Activated CD4-positive, alpha-beta T cell treated with anti-CD3 and anti-CD28 coated beads, Interleukin-2, amount 50 U/mL, for 48 hours (primary cell): ENCODE measurements at regions not wholly inside any gene's neighbourhood (a gene's known extent, or its start where the extent isn't known, plus 50 kb on each side); places are given as distances from the start of the nearest gene placed in this dataset.
"Not testable (repeated sequence)": the region's sequence is repeated elsewhere in the genome, so short reads cannot be mapped to it uniquely, and the experiment has no call there.

Source experiments
- DNase-seq, 2 experiments: peaks; one replicate each; pipeline ENCODE4 v3.0.0-alpha.2; 2020

DNA sequence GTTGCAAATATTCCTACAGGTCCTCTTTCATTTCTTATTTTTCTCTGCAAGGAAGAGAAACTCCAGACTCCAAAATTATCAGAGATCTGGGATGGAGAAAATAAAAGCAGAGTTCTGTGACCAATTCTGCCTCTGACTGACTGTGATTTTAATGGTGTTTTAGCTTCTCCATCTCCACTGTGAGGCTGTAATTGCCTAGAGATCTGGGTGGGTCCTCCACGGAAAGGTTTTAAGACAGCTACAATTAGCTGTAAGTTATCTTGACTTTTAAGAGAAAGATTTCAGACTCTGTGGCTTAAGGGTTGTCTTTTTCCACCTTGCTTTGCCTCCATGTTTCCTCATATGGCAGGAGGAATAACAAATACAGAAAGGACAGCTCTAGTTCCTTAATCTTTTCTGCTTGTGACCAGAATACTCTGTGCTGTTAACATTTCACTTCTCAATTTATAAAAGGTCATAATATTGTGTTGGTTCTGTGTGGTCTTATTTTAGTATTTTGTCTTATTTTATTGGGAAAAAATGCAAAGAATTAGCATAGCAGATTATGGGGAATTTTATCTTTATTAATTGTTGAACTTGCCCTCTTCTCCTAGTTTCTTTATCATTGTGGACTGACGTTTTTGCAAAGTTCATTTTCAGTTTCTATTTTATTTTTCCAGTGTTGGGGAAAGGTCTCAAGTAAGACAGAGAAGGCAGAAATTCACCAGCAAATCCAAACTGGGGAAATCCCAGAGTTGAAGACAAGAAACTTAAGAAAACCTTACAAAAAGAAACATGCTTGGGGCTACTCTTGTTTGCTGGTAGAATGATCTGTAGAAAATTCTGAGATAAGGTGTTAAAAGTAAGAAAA lies 157.9 kb downstream of the RAP2B start:
- no peak for DNase-seq

DNA sequence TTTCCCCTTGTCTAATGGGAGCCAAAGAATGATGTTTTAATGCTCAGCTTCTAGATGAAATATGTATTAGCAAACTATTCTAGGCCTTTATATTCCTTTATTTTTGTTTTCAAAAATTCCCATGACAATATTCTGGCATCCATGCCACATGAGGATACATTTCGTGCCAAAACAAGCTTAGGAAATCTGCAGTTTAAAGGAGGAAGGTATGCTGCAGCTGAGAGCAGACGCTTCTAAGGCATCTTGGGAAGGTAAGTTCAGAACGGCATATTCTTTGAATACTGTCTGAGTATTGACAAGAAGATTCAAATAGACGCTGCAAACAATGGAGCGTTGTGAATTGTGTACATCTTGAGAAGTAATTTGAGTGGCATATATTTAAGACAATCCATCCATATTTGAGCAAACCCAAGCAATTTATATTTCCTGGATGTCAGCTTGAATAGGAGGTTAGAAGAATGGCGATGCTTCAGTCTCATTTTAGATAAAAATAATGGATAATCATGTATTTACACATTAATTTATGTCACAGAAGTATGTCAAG lies 158.6 kb downstream of the RAP2B start:
- no peak for DNase-seq

DNA sequence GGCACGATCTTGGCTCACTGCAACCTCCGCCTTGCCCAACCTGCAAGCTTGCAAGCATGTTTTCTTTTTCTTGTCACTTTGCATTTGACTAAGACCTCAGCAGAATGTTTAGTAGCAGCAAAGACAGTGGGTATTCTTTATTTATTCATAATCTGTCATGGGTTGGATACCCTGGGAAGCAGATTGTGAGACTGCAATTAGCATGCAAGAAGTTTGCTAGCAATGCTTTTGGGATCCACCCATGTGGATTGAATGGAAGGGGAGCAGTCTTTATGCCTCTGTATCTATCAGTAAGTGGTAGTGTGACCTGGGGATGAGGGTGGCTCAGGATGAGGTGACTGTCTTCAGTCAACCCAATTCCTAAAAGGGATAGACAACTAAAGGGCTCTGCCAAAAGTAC lies 166.7 kb downstream of the RAP2B start:
- DNase-seq = no peak

DNA sequence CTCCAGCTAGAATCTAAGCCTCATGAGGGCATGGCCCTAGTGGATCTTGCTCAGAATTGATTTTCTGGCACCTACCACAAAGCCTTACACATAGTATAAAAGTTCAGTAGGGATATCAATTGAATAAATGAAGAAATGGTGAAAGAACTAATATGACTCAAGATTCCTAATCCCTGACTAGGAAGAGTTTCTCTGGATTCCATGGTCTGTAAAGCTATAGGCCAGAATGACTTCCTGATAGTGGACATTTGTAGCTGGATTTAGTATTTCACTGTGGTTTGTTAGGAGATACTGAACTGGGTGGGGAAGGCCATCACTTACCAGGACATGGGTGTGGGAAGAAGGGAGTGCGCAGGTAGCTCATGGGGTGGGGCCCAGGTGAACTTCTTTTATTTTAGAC lies 168.9 kb downstream of the RAP2B start:
- no peak for DNase-seq

DNA sequence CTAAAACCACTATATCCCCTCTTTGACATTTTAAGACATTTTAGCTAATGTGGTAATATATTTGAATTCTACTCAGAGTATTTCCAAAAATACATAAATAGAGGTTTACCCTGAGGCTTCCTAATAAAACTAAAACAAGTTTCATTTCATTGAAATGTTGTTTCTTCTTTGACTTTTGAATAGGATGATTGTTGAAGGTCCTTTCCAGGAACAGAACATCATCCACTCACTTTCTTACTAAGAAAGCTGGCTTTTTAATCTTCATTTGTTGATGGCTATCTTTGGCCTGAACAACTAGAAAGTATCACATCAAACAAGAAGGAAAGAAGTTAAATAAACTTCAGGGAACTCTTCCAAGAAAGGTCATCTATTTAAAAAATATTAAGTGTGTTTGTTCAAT lies 169.7 kb downstream of the RAP2B start:
- DNase-seq = no peak

DNA sequence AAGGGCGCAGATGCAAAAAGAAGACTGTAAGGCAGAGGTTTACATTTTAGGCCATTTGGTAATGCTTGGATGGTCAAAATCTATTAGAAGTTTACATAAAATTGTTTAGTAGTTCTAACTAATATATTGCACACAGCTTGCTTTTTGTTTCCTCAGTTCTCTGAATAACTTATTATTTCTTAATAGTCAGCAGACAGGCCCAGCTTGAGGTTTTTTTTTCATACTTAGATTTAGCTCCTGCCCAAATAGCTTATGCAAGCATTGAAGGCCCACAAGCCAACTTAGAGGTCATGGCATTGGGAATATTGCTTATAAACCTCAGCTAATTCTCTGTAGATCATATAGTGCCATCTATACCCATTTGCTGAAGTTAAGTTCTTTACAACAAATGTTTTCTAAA lies 172.5 kb downstream of the RAP2B start:
- no peak for DNase-seq

DNA sequence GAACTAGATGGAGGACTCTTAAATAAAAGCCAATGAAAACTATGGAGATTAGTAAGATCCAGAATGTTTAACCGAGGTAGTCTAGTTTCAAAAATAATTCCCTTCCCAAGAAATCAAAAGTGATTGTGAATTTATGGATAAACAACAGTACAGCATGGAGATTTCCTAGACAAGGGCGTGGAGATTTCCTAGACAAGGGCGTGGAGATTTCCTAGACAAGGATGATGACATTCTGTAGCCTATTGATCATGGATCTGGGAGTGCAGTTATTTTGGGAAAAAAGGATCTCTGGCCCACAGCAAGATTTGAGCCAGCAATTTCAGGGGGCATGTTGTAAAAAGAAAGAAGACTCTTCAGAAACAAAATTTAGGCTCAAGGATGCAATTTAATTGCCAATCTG lies 175.3 kb downstream of the RAP2B start:
- DNase-seq = no peak

DNA sequence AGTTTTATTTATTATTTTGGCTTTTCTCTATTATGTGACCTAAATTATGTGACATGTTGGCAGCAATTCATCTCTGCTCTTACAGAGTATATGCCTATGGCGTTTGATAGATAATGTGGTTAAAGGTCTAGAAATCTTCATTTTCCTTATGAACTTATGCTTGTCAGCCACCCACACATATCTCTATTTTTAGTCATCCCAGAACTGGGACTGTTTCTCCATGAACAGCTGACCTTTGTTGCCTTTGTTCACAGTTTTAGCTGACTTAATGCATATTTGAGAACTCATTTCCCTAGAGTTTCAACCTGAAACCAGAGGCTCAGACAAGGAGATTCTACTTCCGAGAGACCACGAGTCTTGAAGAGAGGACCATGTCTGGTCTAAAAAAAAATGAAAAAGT lies 176.5 kb downstream of the RAP2B start:
- no peak for DNase-seq

DNA sequence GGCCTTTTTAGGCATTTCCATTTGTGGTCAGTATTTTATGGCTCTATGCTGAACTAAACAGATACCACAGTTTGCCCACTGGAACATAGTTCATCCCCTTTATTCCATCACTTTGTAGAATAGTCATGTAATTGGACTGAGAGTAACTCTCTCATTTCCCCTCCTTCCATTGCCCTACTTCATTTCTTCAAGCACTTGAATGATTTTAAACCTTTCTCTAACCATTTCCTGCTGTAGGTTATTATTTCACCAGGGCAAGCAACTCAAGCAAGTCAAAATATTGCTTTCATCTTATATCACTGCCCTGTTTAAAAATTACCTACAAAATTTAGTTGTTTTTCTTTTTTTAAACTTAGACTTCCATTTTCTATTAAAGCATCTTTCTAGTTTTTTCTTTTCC lies 177.0 kb downstream of the RAP2B start:
- no peak for DNase-seq

DNA sequence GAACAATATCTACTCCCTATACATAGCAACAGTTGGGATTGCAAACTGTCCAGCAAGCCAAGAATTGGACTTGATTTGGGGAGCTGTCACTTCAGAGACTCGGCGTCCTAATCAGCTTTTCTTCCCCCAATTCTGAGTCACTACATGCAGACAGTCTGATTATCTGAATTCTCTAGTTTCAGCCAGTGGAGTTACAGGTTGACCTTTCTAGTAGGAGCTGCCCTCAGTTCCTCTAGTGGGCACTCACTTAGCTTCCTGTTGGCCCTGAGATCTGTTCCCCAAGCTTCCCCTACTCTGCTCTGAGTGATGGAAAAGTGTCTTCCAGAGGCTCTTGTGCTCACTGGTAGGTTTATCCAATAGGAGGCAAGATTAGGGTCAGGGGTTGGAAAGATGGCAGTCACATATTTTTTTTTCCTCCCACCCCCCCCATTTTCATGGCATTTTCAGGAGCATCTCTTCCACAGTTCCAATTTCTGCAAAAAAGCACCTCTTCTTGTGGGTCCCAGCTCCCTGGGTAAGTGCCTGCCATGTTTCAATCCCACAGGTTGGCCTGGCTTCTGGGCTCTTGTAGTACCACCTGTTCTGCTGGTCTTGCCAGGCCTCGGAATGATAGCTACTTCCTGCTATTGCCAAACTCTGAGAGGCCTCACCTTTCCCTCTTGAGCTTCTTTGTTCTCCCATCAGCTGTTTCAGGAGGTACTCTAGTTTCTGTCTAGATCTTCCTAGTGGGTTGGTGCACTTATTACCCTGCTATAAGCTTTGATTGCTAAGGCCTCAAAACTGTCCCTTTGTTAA lies 182.2 kb downstream of the RAP2B start:
- no peak for DNase-seq

DNA sequence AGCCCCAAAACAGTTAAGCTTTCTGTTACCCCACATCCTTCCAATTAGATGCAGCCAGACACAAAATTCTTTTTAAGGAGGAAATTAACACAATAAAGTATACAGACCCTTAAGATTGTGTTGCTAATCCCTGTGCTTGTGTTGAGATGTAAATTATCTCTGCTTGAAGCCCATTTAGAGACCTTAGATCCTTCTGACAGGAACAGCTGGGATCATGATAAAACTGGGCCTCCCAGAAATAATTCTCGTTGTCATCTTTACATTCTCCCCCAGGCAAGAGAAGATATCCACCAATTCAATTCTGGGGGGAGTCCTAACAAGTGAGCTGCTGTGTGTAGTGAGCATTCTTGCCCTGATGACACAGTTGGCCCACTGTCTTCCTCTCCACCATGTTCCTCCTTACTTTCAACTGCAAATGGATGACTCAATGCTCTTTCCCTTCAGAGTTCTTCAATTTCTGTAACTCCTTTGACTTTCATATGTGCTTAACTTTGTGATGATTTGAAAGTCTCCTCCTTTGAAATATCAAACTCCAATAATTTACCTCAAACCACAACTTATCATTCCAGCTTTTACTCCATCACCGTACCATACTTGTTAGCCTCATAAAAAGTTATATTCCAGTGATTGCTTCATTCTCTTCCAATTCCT lies 186.6 kb downstream of the RAP2B start:
- DNase-seq = no peak

DNA sequence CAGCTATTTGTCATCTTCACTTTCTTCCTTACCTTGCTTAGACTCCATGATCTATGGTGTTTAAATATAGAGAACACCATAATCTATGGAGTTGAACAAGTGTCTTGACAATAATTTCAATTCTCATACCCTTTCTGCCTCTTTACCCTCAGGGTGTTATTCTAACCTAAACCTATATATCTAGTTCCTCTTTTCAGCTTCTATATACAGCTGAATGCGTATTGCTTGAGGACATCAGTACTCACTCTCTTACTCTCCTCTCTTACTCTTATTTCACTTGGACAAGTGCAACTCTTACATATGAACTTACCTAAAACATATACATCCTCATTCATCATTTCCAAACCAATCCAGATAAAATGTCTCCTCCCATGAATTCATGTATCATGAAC lies 187.1 kb downstream of the RAP2B start:
- no peak for DNase-seq

DNA sequence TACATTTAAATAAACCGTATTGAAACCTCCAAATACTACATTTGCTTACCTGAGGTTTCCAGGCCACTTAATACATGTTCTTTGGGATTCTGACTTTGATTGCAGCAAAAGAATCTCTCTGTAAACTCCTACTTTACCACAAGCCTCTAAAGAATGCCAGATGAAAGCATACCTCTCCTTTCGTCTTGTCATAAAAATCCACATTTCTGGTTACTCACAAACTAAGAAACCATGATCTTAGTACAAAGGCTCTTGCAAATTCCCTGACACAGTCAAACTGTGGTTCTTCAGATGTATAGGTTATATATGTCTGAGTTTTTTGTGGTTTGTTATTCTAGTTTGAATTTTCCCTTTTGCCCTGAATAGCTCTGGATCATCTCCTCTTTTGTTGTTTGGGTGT lies 188.4 kb downstream of the RAP2B start:
- DNase-seq = no peak

DNA sequence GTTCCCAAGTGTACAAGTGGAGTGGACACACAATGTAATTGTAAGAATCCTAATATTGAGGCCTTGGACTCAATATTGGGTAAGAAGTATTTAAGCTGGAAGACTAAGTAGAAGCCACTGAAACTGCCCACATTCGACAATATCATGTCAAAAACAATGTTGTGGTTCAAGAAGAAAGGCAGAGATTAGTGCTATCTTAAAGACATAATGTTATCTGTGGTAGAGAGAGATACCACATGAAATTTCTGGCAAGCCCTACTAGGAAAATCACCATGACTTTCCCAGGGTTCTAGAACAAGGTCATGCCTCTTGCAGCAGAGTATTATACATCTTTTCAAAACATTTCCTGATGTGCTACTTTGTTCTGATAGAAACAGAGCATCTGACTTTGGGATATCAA lies 192.6 kb downstream of the RAP2B start:
- DNase-seq = no peak

DNA sequence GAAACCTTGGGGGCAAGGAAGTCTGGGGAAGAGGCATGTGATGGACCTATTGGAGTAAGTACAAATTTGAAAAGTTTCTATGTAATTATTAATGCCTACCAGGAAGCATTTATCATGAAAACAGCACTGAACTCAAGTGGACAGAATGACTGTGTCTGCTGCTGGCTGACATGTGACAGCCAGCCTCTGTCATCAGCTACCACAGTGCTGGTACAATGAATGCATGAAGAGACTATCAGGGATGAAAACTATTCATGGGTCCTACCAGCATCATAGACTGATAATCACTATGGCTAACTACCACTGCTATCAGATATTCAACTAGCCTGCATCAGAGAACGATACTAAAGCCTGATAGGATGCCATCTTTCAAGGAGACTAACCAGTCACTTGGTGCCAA lies 193.5 kb downstream of the RAP2B start:
- DNase-seq = no peak

DNA sequence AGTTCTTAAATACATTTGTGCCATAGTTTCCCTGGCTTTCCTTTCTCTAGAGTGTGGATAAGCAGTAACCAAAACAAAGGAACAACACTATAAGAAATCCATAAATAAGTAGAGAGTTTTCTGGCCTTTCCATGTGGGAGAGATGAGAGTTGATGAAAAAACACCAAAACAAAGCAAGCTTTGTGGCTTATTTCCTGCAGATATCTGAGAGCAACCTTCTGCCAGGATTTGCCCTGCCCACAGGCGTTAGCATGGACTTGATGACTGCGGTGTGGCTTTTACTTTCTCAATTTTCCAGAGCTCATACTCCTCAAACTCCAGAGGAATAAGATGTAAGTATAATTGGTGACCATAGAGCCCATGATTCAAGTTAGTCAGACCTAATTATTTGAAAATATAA lies 194.9 kb downstream of the RAP2B start:
- no peak for DNase-seq

DNA sequence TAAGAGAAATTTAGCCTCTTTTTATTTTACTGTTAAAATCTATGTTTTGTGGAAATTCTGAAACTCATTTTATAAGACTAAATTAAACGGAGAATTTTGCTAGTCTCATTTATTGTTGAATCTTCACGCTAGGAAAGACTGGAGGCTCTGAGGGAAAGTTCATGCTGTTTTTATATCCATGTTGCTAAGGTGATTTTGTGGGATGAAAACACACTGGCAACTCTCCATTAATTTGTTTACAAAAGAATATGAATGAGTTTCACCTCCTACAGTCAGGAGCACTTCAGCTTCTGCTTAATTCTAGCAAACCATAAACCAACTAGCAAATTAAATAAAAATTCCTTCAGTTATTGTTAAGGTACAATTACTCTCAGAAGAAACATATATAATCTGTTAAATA lies 195.4 kb downstream of the RAP2B start:
- no peak for DNase-seq

DNA sequence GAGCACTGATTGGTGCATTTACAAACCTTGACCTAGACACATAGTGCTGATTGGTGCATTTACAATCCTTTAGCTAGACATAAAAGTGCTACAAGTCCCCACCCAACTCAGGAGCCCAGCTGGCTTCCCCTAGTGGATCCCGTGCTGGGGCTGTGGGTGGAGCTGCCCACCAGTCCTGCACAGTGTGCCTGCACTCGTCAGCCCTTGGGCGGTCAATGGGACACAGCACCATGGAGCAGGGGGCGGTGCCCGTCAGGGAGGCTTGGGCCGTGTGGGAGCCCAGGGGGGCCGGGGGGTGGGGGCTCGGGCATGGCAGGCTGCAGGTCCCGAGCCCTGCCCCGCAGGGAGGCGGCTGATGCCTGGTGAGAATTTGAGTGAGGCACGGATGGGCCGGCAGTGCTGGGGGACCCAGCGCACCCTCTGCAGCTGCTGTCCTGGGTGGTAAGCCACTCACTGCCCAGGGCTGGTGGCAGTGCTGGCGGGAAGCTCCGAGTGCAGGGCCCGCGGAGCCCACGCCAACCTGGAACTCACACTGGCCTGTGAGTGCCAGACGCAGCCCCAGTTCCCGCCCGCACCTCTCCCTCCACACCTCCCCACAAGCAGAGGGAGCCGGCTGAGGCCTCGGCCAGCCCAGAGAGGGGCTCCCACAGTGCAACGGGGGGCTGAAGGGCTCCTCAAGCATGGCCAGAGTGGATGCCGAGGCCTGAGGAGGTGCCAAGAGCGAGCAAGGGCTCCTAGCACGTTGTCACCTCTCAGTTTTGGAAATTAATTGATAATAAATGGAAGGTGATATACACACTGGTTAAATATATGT lies 207.7 kb downstream of the RAP2B start:
- DNase-seq = no peak

DNA sequence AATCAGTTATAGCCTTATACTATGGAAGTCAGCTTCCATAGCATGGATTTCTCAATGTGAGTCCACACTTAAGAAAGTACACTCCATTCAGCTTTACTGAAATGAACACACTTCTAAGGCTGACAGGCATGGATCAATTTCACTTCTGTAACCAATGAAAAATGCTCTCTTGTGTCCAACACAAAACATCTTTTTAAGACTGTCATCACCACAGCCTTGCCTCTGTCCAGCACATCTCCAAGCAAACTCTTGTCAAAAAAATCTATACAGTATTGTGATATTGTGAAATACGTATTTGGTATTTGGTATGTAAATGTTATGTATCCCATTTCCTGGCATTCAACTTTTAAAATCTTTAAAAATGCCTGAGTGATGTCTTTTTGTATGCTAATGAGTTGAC lies 208.7 kb downstream of the RAP2B start:
- no peak for DNase-seq

DNA sequence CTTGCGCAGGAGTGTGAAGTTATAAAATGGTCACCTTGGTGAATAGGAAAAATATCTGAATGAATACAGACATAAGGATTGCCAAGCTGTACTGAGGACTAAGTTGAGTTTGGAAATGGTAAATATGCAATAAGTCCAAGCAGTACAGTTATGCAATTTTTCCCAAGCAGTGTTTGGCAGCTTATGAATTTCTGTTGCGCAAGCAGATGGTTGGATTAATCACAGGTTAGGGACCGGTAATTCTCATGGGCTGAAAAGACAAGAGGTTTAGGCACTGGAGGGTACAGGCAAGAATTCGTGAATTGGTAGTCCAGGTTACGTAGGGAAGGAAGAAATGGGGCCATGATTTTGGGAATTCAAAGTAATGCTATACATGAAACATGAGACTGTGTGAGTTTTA lies 210.3 kb downstream of the RAP2B start:
- DNase-seq = no peak

DNA sequence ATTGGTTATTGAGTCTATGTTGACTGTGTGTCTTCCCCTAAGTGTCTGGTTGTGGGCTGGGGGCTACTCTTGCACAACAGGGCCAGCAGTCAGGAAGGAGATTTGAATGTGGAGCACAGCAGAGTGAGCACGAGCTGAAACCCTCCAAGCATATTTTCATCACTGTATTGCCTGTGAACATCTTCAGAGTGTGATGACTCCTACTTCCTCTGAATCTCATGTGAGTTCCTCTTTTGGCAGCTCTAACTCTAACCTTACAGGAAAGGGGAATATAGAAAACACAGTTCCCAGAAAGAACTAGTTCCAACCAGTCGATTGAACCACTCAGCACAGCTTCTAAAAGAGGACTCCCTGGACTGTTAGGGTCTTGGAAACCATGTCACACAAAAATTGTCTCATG lies 211.6 kb downstream of the RAP2B start:
- DNase-seq = no peak

DNA sequence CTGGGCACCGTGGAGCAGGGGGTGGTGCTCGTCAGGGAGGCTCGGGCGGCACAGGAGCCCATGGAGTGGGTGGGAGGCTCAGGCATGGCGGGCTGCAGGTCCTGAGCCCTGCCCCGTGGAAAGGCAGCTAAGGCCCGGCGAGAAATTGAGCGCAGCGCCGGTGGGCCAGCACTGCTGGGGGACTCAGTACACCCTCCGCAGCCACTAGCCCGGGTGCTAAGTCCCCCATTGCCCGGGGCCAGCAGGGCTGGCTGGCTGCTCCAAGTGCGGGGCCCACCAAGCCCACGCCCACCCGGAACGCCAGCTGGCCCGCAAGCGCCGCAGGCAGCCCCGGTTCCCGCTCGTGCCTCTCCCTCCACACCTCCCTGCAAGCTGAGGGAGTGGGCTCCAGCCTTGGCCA lies 216.3 kb downstream of the RAP2B start:
- not testable (repeated sequence) for DNase-seq

DNA sequence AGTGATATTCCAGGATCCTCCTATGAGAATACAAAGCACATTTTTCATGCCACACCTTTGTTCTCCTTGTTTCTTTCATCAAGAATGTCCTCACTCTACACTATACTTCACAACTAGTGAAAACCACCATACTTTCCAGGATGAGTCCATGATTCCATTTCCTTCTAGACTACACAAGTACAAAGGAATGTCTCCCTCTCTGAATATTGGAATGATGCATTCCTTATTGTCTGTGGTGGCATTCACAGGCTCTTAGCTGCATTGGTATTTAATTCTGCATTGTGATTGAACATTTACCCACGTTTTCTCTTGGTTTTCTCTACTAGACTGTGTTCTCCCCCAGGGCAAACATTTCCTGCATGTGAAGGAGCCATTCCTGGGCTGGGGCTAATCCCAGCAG lies 217.5 kb downstream of the RAP2B start:
- no peak for DNase-seq
